PC-9 (cell line): ENCODE measurements at regions not wholly inside any gene's neighbourhood (a gene's known extent, or its start where the extent isn't known, plus 50 kb on each side); places are given as distances from the start of the nearest gene placed in this dataset.
A peak's percentile ranks its signal among the peaks of the same experiment; 100 is the strongest.

Experiments used
- BruUV-seq: library from RNA; stranded (reverse); fragments of 400-500 nt; replicated peaks from 2 replicates; lab custom pipeline; 2021; lab: Mats Ljungman, UMichigan
- CTCF ChIA-PET: fragments of 300-600 bp; sonication (Branson Sonifier 250); formaldehyde crosslinking; loops from one replicate; lab custom pipeline; 2022; ENCODE audit warnings: antibody characterized with exemption; lab: Charles Lee
- POLR2A ChIA-PET: fragments of 300-600 bp; sonication (Branson Sonifier 250); formaldehyde crosslinking; loops from one replicate; lab custom pipeline; 2022; ENCODE audit warnings: antibody characterized with exemption; ENCODE audit not compliant: unreplicated experiment; lab: Charles Lee
- DNase-seq, 2 experiments: peaks; one replicate each; pipeline versions ENCODE4 v3.0.0 to v3.0.0-alpha.2; 2015 to 2022; ENCODE audit warnings: mixed read lengths in 1 of 2
- H2AFZ ChIP-seq: fragments of 200-600 bp; sonication (generic); 2 replicates; pipeline ENCODE4 v1.8.1; 2017; ENCODE audit warnings: antibody characterized with exemption
- H3F3A ChIP-seq: fragments of 200-600 bp; sonication (generic); 2 replicates; pipeline ENCODE4 v1.8.1; 2017; ENCODE audit warnings: antibody characterized with exemption, mild to moderate bottlenecking, low read depth; ENCODE audit not compliant: insufficient read depth
- H3K27ac ChIP-seq: fragments of 200-600 bp; sonication (generic); 2 replicates; pipeline ENCODE4 v1.6.1; 2016; ENCODE audit warnings: mixed run types
- H3K27me3 ChIP-seq: fragments of 200-600 bp; sonication (generic); 2 replicates; pipeline ENCODE4 v1.6.1; 2016; ENCODE audit warnings: low read depth, mixed run types; ENCODE audit not compliant: insufficient read depth
- H3K36me3 ChIP-seq: fragments of 200-600 bp; sonication (generic); 2 replicates; pipeline ENCODE4 v1.6.1; 2016; ENCODE audit warnings: low read depth, mixed run types
- H3K4me1 ChIP-seq: fragments of 200-600 bp; sonication (generic); replicated peaks from 2 replicates; pipeline ENCODE4 v1.6.1; 2016; ENCODE audit warnings: mixed run types; ENCODE audit not compliant: insufficient read depth
- H3K4me2 ChIP-seq: fragments of 200-600 bp; sonication (generic); 2 replicates; pipeline ENCODE4 v1.6.1; 2017; ENCODE audit warnings: mixed run types
- H3K4me3 ChIP-seq: fragments of 200-600 bp; sonication (generic); 2 replicates; pipeline ENCODE4 v1.6.1; 2016; ENCODE audit warnings: mixed run types
- H3K79me2 ChIP-seq: fragments of 200-600 bp; sonication (generic); 2 replicates; pipeline ENCODE4 v1.6.1; 2017; ENCODE audit warnings: low read depth, mixed run types
- H3K9me2 ChIP-seq: fragments of 200-600 bp; sonication (generic); 2 replicates; pipeline ENCODE4 v1.8.1; 2017; ENCODE audit warnings: mild to moderate bottlenecking; ENCODE audit not compliant: insufficient read depth
- H3K9me3 ChIP-seq: fragments of 200-600 bp; sonication (generic); 2 replicates; pipeline ENCODE4 v1.8.1; 2016; ENCODE audit warnings: low read depth; ENCODE audit not compliant: insufficient read depth
- H4K20me1 ChIP-seq: fragments of 200-600 bp; sonication (generic); 2 replicates; pipeline ENCODE4 v1.8.1; 2017; ENCODE audit not compliant: insufficient read depth
- CTCF ChIP-seq: fragments of 200-600 bp; sonication (generic); conservative IDR thresholded peaks from 2 replicates; pipeline ENCODE4 v1.6.1; 2017; ENCODE audit warnings: mixed run types, antibody characterized with exemption, mild to moderate bottlenecking, moderate library complexity
- EZH2 ChIP-seq: fragments of 200-600 bp; sonication (generic); IDR thresholded peaks from 2 replicates; pipeline ENCODE4 v1.8.0; 2017; ENCODE audit warnings: antibody characterized with exemption, low read depth
- intact Hi-C: fragments of 100-400 bp; cut with micrococcal nuclease; formaldehyde crosslinking; loops from one replicate; pipeline ENCODE4 v1.10.0; 2022; ENCODE audit not compliant: unreplicated experiment

GRCh38 chr5:29114331-29114768, 2076.0 kb upstream of the CDH9 start:
- Histone ChIP-seq H3F3A (no peaks in the 10 kb centered on the region), H3K27ac (no peak overlapping the region), H2AFZ (peak overlapping the region; percentile 20), H4K20me1 (no peaks in the 10 kb centered on the region; the same call in 1 of the 2 replicates), H3K4me1 (0 out of 2 replicates have a peak, but pooled peaks cover 6% of the 10 kb centered on the region), H3K4me3 (no peak overlapping the region), H3K79me2 (no peaks in the 10 kb centered on the region), H3K4me2 (0 out of 2 replicates have a peak overlapping the region, but pooled peaks have one; percentile 7), H3K36me3 (no peaks in the 10 kb centered on the region), H3K9me3 (no peaks in the 10 kb centered on the region), H3K9me2 (no peaks in the 10 kb centered on the region), H3K27me3 (no peaks in the 10 kb centered on the region)
- intact Hi-C loops, result no loop called here
- DNase-seq, result peak; percentile 39 to 68
- no TSS peak for BruUV-seq
- no peak for TF ChIP-seq EZH2
- TF ChIP-seq CTCF, result no peak
- ChIA-PET CTCF (no interaction called here), POLR2A (no interaction called here)

GRCh38 chr5:29113516-29113915, 2075.1 kb upstream of the CDH9 start:
- POLR2A ChIA-PET, result interaction anchor here (0.6 kb wide), 1 partner anchor 221 kb away, joined by 5 read pairs; no protein-coding TSS in a partner anchor
- no TSS peak for BruUV-seq
- no peak overlapping the region for H3K4me3 ChIP-seq
- H3K27me3 ChIP-seq, result no peaks in the 10 kb centered on the region
- no peaks in the 10 kb centered on the region; the same call in 1 of the 2 replicates for H4K20me1 ChIP-seq
- H3K79me2 ChIP-seq, result no peaks in the 10 kb centered on the region
- no peak overlapping the region for H3K4me2 ChIP-seq
- 0 out of 2 replicates have a peak, but pooled peaks cover 6% of the 10 kb centered on the region for H3K4me1 ChIP-seq
- no peak for DNase-seq
- CTCF ChIA-PET, result no interaction called here
- H3K9me2 ChIP-seq, result no peaks in the 10 kb centered on the region
- intact Hi-C loops, result no loop called here
- no peaks in the 10 kb centered on the region for H3K9me3 ChIP-seq
- H3K27ac ChIP-seq, result no peak overlapping the region
- no peaks in the 10 kb centered on the region for H3K36me3 ChIP-seq
- TF ChIP-seq EZH2 (no peak), CTCF (no peak)
- no peak overlapping the region for H2AFZ ChIP-seq
- no peaks in the 10 kb centered on the region for H3F3A ChIP-seq

GRCh38 chr5:29099585-29099984, 2061.2 kb upstream of the CDH9 start:
- Histone ChIP-seq H3K27ac (no peak overlapping the region), H3K4me1 (no peaks in the 10 kb centered on the region), H3K36me3 (no peaks in the 10 kb centered on the region), H3K9me2 (no peaks in the 10 kb centered on the region), H2AFZ (no peak overlapping the region), H3K27me3 (no peaks in the 10 kb centered on the region), H3F3A (no peaks in the 10 kb centered on the region), H3K79me2 (no peaks in the 10 kb centered on the region), H3K4me2 (no peak overlapping the region), H3K9me3 (no peaks in the 10 kb centered on the region), H4K20me1 (no peaks in the 10 kb centered on the region), H3K4me3 (no peak overlapping the region)
- no peak for DNase-seq
- no TSS peak for BruUV-seq
- no peak for TF ChIP-seq CTCF
- no peak for TF ChIP-seq EZH2
- ChIA-PET CTCF (no interaction called here), POLR2A (interaction anchor here (0.6 kb wide), 1 partner anchor 48 kb away, joined by 6 read pairs; no protein-coding TSS in a partner anchor)
- intact Hi-C loops, result no loop called here
